ENCODE measurements at regions not wholly inside any gene's neighbourhood (a gene's known extent, or its start where the extent isn't known, plus 50 kb on each side); places are given as distances from the start of the nearest gene placed in this dataset.

DNA sequence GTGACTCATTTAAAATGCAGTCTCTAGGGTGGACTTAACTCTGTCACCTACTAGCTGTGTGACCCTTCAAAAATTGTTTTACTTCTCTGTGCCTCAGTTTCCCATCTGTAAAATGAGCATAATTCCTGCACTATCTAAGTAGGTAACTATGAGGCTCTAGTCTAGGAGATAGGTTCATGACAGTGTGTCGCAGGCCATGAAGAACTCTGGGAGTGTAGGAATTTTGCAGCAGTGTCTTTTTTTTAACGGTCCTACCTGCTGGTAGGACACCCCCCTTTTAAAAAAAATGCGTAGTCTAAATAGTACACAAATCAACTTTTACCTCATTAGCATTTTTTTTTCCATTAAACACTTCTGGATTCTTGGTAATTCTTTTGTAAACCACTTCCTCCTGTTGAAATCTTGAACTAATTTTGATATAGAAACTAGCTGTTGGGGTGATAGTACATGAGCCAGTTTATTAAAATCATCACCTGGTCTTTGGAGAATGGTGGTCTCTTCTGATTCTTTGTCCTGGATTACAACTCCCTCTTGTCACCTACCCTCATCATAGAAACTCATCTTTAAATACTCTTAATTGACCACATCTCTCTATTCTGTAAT, 86.0 kb upstream of the SLC38A2 start:
- Histone ChIP-seq H3K9ac (ENCODE audit: low read depth in 1 of 2, low read length in 2 of 2) (no peak overlapping the region), H3K27ac (ENCODE audit: low read depth, low read length) (no peak overlapping the region), H3K4me1 (ENCODE audit: control insufficient read depth in 1 of 2, insufficient read depth in 2 of 2, low read length in 2 of 2) (peaks cover 12 to 34% of the 10 kb centered on the region in 2 donors), H3K27me3 (ENCODE audit: control insufficient read depth in 1 of 2, insufficient read depth in 2 of 2, low read length in 2 of 2) (no peaks in the 10 kb centered on the region), H3K9me3 (ENCODE audit: control insufficient read depth in 1 of 2, low read length in 2 of 2) (no peaks in the 10 kb centered on the region), H3K36me3 (ENCODE audit: control insufficient read depth in 1 of 2, insufficient read depth in 2 of 2, low read length in 2 of 2) (no peaks in the 10 kb centered on the region), H3K4me3 (ENCODE audit: low read depth in 1 of 2, low read length in 2 of 2) (no peak overlapping the region)

- H3K4me3 ChIP-seq (ENCODE audit: low read depth in 1 of 2, low read length in 2 of 2), result no peak overlapping the region
- H3K27me3 ChIP-seq (ENCODE audit: control insufficient read depth in 1 of 2, insufficient read depth in 2 of 2, low read length in 2 of 2), result no peaks in the 10 kb centered on the region
- H3K9ac ChIP-seq (ENCODE audit: low read depth in 1 of 2, low read length in 2 of 2), result no peak overlapping the region
- H3K4me1 ChIP-seq (ENCODE audit: control insufficient read depth in 1 of 2, insufficient read depth in 2 of 2, low read length in 2 of 2), result peaks cover 12 to 34% of the 10 kb centered on the region in 2 donors
- no peaks in the 10 kb centered on the region for H3K36me3 ChIP-seq (ENCODE audit: control insufficient read depth in 1 of 2, insufficient read depth in 2 of 2, low read length in 2 of 2)
- H3K9me3 ChIP-seq (ENCODE audit: control insufficient read depth in 1 of 2, low read length in 2 of 2), result no peaks in the 10 kb centered on the region
- no peak overlapping the region for H3K27ac ChIP-seq (ENCODE audit: low read depth, low read length)
These were observed 85.4 kb upstream of the SLC38A2 start for GRCh38 chr12:46457958-46458357.

DNA sequence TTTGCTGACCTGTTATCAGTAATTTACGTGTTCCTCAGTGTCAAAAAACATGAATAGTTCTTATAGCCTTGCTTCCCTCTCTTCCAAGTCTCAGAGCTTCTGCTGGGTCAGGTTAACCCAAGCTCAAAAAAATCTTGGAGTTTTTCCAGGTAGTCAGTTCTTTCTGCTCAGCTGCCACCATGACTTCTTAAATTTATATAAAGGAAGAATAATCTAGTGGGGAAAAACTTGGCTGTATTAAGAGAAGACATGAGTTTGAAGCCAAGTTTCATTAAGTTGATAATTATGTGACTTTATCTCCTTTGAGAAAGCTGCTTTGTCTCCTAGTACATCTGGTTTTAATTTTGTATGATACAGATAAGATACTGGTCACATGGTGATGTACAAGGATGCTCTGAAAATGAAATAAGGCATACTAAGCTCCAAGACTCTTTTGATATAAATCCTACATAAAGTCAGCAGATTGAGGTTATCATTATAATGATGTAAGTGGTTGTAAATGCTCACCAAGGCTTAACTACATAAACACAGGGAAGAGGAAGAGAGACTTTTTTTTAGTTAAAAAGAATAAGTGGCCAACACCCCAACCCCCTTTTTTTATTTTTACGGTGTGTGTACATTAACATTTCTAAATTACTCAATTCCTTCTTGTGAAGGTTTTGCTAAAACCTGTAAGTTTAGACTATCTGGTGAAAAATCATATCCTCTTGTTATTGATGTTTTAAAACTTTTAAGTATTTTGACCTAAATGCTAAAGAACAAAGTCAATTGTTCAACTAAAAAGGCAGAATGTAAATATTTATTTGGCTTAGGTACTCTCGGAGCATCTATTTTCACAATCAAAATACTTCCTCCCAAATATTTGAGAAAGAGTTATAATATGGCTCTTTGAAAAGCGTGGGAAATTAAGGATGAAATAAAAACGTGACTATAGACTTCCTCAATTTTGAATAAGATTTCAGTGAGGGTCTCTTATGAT, 84.1 kb upstream of the SLC38A2 start:
- Histone ChIP-seq H3K9me3 (ENCODE audit: control insufficient read depth in 1 of 2, low read length in 2 of 2) (no peaks in the 10 kb centered on the region), H3K27me3 (ENCODE audit: control insufficient read depth in 1 of 2, insufficient read depth in 2 of 2, low read length in 2 of 2) (no peaks in the 10 kb centered on the region), H3K9ac (ENCODE audit: low read depth in 1 of 2, low read length in 2 of 2) (no peak overlapping the region), H3K4me3 (ENCODE audit: low read depth in 1 of 2, low read length in 2 of 2) (no peak overlapping the region), H3K36me3 (ENCODE audit: control insufficient read depth in 1 of 2, insufficient read depth in 2 of 2, low read length in 2 of 2) (no peaks in the 10 kb centered on the region), H3K27ac (ENCODE audit: low read depth, low read length) (no peak overlapping the region), H3K4me1 (ENCODE audit: control insufficient read depth in 1 of 2, insufficient read depth in 2 of 2, low read length in 2 of 2) (peaks cover 18 to 36% of the 10 kb centered on the region in 2 donors)

DNA sequence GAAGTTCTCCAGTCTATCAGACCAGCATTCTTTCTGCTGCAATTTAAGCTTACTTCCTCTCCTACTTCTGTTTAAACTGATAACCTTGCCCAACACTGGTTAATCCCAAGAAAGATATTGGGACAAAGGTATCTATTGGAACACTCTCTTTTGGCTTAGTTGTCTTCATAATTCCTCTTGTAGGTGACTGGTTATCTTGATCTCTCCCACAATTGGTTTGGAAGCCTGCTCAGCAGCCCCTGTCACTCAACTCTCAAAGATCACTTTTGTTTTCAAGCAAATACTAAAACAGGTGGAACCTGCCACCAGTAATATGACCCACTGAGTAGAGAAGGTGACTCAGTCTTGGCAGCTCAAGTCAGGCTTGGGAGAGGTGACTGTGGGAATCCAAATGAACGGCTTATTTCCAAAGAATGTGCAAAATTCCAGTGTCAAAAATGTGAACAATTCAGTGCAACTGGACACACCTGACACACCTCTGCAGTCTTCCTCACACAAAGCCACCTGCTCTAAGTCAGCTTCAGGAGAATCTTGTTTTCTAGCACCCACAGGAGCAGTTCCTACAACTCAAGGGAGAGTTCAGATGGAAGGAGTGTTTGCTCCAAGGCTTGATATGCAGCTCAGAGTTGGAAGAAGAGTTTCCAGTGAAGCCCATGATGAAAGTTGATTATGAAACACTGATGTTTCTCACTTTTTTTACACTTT, 83.2 kb upstream of the SLC38A2 start:
- Histone ChIP-seq H3K36me3 (ENCODE audit: control insufficient read depth in 1 of 2, insufficient read depth in 2 of 2, low read length in 2 of 2) (no peaks in the 10 kb centered on the region), H3K9me3 (ENCODE audit: control insufficient read depth in 1 of 2, low read length in 2 of 2) (no peaks in the 10 kb centered on the region), H3K27me3 (ENCODE audit: control insufficient read depth in 1 of 2, insufficient read depth in 2 of 2, low read length in 2 of 2) (no peaks in the 10 kb centered on the region), H3K4me3 (ENCODE audit: low read depth in 1 of 2, low read length in 2 of 2) (no peak overlapping the region), H3K4me1 (ENCODE audit: control insufficient read depth in 1 of 2, insufficient read depth in 2 of 2, low read length in 2 of 2) (peaks cover 26 to 35% of the 10 kb centered on the region in 2 donors), H3K27ac (ENCODE audit: low read depth, low read length) (no peak overlapping the region), H3K9ac (ENCODE audit: low read depth in 1 of 2, low read length in 2 of 2) (no peak overlapping the region)

- no peak overlapping the region for H3K4me3 ChIP-seq (ENCODE audit: low read depth in 1 of 2, low read length in 2 of 2)
- no peak overlapping the region for H3K27ac ChIP-seq (ENCODE audit: low read depth, low read length)
- H3K4me1 ChIP-seq (ENCODE audit: control insufficient read depth in 1 of 2, insufficient read depth in 2 of 2, low read length in 2 of 2), result peaks cover 29 to 34% of the 10 kb centered on the region in 2 donors
- no peaks in the 10 kb centered on the region for H3K27me3 ChIP-seq (ENCODE audit: control insufficient read depth in 1 of 2, insufficient read depth in 2 of 2, low read length in 2 of 2)
- H3K9ac ChIP-seq (ENCODE audit: low read depth in 1 of 2, low read length in 2 of 2), result no peak overlapping the region
- no peaks in the 10 kb centered on the region for H3K36me3 ChIP-seq (ENCODE audit: control insufficient read depth in 1 of 2, insufficient read depth in 2 of 2, low read length in 2 of 2)
- H3K9me3 ChIP-seq (ENCODE audit: control insufficient read depth in 1 of 2, low read length in 2 of 2), result no peaks in the 10 kb centered on the region
These were observed 82.4 kb upstream of the SLC38A2 start for GRCh38 chr12:46454981-46455380.

GRCh38 chr12:46453428-46453827, 80.9 kb upstream of the SLC38A2 start:
- Histone ChIP-seq H3K36me3 (ENCODE audit: control insufficient read depth in 1 of 2, insufficient read depth in 2 of 2, low read length in 2 of 2) (no peaks in the 10 kb centered on the region), H3K27ac (ENCODE audit: low read depth, low read length) (no peak overlapping the region), H3K4me1 (ENCODE audit: control insufficient read depth in 1 of 2, insufficient read depth in 2 of 2, low read length in 2 of 2) (peaks cover 31 to 40% of the 10 kb centered on the region in 2 donors), H3K27me3 (ENCODE audit: control insufficient read depth in 1 of 2, insufficient read depth in 2 of 2, low read length in 2 of 2) (no peaks in the 10 kb centered on the region), H3K9ac (ENCODE audit: low read depth in 1 of 2, low read length in 2 of 2) (no peak overlapping the region), H3K4me3 (ENCODE audit: low read depth in 1 of 2, low read length in 2 of 2) (no peak overlapping the region), H3K9me3 (ENCODE audit: control insufficient read depth in 1 of 2, low read length in 2 of 2) (no peaks in the 10 kb centered on the region)

DNA sequence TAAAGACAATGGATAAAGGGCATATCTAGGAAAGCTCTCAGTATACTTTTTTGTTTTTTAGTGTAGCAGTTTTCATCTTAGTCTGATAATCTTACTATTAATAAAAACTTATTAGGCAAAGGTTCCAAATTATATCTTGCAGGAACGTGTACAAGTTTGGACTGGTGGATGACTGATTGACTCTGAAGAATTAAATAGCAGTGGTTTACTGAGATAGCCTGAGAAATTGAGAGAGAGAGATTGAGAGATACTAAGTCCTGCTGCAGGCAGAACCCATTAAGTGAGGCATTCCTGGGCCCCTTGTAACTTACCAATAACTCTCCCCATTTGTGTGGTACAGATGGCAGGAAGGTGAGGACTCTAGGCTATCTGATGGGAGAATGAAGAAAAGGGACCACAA, 80.2 kb upstream of the SLC38A2 start:
- H3K27me3 ChIP-seq (ENCODE audit: control insufficient read depth in 1 of 2, insufficient read depth in 2 of 2, low read length in 2 of 2), result no peaks in the 10 kb centered on the region
- peaks cover 33 to 35% of the 10 kb centered on the region in 2 donors for H3K4me1 ChIP-seq (ENCODE audit: control insufficient read depth in 1 of 2, insufficient read depth in 2 of 2, low read length in 2 of 2)
- no peak overlapping the region for H3K27ac ChIP-seq (ENCODE audit: low read depth, low read length)
- H3K9ac ChIP-seq (ENCODE audit: low read depth in 1 of 2, low read length in 2 of 2), result no peak overlapping the region
- no peak overlapping the region for H3K4me3 ChIP-seq (ENCODE audit: low read depth in 1 of 2, low read length in 2 of 2)
- H3K36me3 ChIP-seq (ENCODE audit: control insufficient read depth in 1 of 2, insufficient read depth in 2 of 2, low read length in 2 of 2), result no peaks in the 10 kb centered on the region
- no peaks in the 10 kb centered on the region for H3K9me3 ChIP-seq (ENCODE audit: control insufficient read depth in 1 of 2, low read length in 2 of 2)

GRCh38 chr12:46452061-46452615, 79.6 kb upstream of the SLC38A2 start:
- peaks cover 33 to 35% of the 10 kb centered on the region in 2 donors for H3K4me1 ChIP-seq (ENCODE audit: control insufficient read depth in 1 of 2, insufficient read depth in 2 of 2, low read length in 2 of 2)
- H3K27ac ChIP-seq (ENCODE audit: low read depth, low read length), result no peak overlapping the region
- H3K9ac ChIP-seq (ENCODE audit: low read depth in 1 of 2, low read length in 2 of 2), result no peak overlapping the region
- no peaks in the 10 kb centered on the region for H3K36me3 ChIP-seq (ENCODE audit: control insufficient read depth in 1 of 2, insufficient read depth in 2 of 2, low read length in 2 of 2)
- no peak overlapping the region for H3K4me3 ChIP-seq (ENCODE audit: low read depth in 1 of 2, low read length in 2 of 2)
- no peaks in the 10 kb centered on the region for H3K27me3 ChIP-seq (ENCODE audit: control insufficient read depth in 1 of 2, insufficient read depth in 2 of 2, low read length in 2 of 2)
- no peaks in the 10 kb centered on the region for H3K9me3 ChIP-seq (ENCODE audit: control insufficient read depth in 1 of 2, low read length in 2 of 2)

DNA sequence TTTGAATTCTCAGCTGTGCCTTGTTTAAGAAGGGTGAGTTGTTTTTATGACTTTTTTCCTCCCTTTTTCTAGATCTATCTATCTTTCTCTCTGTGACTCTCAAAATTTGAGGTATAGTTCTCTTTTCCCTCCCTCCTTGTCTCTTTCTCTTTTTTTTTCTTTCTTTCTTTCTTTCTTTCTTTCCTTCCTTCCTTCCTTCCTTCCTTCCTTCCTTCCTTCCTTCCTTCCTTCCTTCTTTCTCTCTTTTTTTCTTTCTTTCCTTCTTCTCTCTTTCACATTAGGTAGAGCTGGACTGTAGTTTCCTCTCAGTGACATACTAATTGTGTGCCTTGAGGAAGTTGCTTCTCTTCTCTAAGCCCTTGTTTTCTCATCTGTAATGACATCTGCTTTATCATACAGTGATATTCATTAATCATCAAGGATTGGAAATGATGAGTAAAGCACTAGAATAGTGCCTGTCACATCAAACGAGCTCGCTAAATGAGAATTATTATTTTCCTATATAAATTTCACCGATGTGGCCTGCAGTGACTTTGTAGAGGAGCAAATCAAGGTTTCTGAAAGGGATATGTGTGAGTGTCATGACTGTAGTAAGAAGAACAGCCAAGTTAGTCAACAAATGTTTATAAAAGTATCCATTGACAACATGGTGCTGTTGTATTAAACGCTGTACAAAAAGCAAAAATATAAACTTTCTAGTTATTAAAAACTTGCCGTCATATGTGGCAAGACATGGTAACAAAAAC, 78.9 kb upstream of the SLC38A2 start:
- H3K36me3 ChIP-seq (ENCODE audit: control insufficient read depth in 1 of 2, insufficient read depth in 2 of 2, low read length in 2 of 2), result no peaks in the 10 kb centered on the region
- H3K4me3 ChIP-seq (ENCODE audit: low read depth in 1 of 2, low read length in 2 of 2), result no peak overlapping the region
- no peaks in the 10 kb centered on the region for H3K27me3 ChIP-seq (ENCODE audit: control insufficient read depth in 1 of 2, insufficient read depth in 2 of 2, low read length in 2 of 2)
- H3K27ac ChIP-seq (ENCODE audit: low read depth, low read length), result no peak overlapping the region
- H3K9me3 ChIP-seq (ENCODE audit: control insufficient read depth in 1 of 2, low read length in 2 of 2), result no peaks in the 10 kb centered on the region
- H3K9ac ChIP-seq (ENCODE audit: low read depth in 1 of 2, low read length in 2 of 2), result no peak overlapping the region
- peaks cover 33 to 36% of the 10 kb centered on the region in 2 donors for H3K4me1 ChIP-seq (ENCODE audit: control insufficient read depth in 1 of 2, insufficient read depth in 2 of 2, low read length in 2 of 2)

Data from duodenal mucosa (tissue), 2 donors.